ENCODE measurements at regions not wholly inside any gene's neighbourhood (a gene's known extent, or its start where the extent isn't known, plus 50 kb on each side); places are given as distances from the start of the nearest gene placed in this dataset.

DNA sequence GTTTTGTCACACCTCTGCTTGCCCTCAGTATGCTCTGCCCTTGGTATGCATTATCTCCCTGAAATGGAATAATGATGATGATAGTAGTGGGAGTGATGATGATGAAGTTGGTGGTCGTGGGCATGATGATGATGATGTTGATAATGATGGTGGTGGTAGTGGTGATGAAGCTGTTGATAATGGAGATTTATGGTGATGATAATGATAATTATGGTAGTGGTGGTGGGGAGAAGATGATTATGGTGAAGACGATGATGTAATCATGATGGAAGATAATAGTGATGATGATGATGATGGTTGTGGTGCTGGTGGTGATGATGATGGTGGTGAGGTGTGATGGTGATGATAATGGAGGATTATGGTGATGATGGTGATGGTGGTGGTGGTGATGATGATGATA lies 390.1 kb upstream of the EEF2KMT start:
- TF ChIP-seq TOX (CRISPR knock-in tag; IDR thresholded peaks at IDR 0.05; ENCODE audit: borderline replicate concordance): no peak
- no peak for TF ChIP-seq RARB (CRISPR knock-in tag; IDR thresholded peaks at IDR 0.05)
- no peak for TF ChIP-seq PATZ1 (CRISPR knock-in tag; IDR thresholded peaks at IDR 0.05; ENCODE audit: borderline replicate concordance)
- no peak for TF ChIP-seq BACH2 (CRISPR knock-in tag; IDR thresholded peaks at IDR 0.05; ENCODE audit: borderline replicate concordance)
- no peak for TF ChIP-seq ZFP30 (CRISPR knock-in tag; IDR thresholded peaks at IDR 0.05)
- TF ChIP-seq, protein P1, sequence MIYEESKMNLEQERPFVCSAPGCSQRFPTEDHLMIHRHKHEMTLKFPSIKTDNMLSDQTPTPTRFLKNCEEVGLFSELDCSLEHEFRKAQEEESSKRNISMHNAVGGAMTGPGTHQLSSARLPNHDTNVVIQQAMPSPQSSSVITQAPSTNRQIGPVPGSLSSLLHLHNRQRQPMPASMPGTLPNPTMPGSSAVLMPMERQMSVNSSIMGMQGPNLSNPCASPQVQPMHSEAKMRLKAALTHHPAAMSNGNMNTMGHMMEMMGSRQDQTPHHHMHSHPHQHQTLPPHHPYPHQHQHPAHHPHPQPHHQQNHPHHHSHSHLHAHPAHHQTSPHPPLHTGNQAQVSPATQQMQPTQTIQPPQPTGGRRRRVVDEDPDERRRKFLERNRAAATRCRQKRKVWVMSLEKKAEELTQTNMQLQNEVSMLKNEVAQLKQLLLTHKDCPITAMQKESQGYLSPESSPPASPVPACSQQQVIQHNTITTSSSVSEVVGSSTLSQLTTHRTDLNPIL (CRISPR knock-in tag; IDR thresholded peaks at IDR 0.05; ENCODE audit: low read depth): no peak
- TF ChIP-seq, protein P2, sequence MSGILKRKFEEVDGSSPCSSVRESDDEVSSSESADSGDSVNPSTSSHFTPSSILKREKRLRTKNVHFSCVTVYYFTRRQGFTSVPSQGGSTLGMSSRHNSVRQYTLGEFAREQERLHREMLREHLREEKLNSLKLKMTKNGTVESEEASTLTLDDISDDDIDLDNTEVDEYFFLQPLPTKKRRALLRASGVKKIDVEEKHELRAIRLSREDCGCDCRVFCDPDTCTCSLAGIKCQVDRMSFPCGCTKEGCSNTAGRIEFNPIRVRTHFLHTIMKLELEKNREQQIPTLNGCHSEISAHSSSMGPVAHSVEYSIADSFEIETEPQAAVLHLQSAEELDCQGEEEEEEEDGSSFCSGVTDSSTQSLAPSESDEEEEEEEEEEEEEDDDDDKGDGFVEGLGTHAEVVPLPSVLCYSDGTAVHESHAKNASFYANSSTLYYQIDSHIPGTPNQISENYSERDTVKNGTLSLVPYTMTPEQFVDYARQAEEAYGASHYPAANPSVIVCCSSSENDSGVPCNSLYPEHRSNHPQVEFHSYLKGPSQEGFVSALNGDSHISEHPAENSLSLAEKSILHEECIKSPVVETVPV (CRISPR knock-in tag; IDR thresholded peaks at IDR 0.05): no peak
- TF ChIP-seq ESRRG (CRISPR knock-in tag; IDR thresholded peaks at IDR 0.05): no peak
- no peak for TF ChIP-seq ISL1 (CRISPR knock-in tag; IDR thresholded peaks at IDR 0.05)

All from SK-N-SH treated with all-trans-retinoic acid at 6 μM for 48 hours (cell line).